ENCODE measurements at regions not wholly inside any gene's neighbourhood (a gene's known extent, or its start where the extent isn't known, plus 50 kb on each side); places are given as distances from the start of the nearest gene placed in this dataset.
A peak's percentile ranks its signal among the peaks of the same experiment; 100 is the strongest.

- TF ChIP-seq IRF1 (CRISPR knock-in tag; IDR thresholded peaks at IDR 0.05) (no peak), CREM (CRISPR knock-in tag; IDR thresholded peaks at IDR 0.05) (no peak), ARID4B (CRISPR knock-in tag; IDR thresholded peaks at IDR 0.05; ENCODE audit: borderline replicate concordance) (no peak), AFF4 (CRISPR knock-in tag; IDR thresholded peaks at IDR 0.05; ENCODE audit: borderline replicate concordance) (no peak), ZNF263 (CRISPR knock-in tag; IDR thresholded peaks at IDR 0.05; ENCODE audit: low read depth) (no peak), GRHL2 (CRISPR knock-in tag; IDR thresholded peaks at IDR 0.05; ENCODE audit: insufficient replicate concordance, severe bottlenecking) (no peak), JUN (CRISPR knock-in tag; IDR thresholded peaks at IDR 0.05) (no peak), SOX15 (CRISPR knock-in tag; IDR thresholded peaks at IDR 0.05) (no peak), CREB1 (CRISPR knock-in tag; IDR thresholded peaks at IDR 0.05) (no peak)
These were observed 2127.3 kb upstream of the WWC1 start (continued) for GRCh38 chr5:166163996-166164610.

- Mint-ChIP-seq H3K27ac (no peak overlapping the region), H3K4me3 (no peak overlapping the region), H3K4me1 (peaks cover 20% of the 10 kb centered on the region), H3K36me3 (no peaks in the 10 kb centered on the region), H3K9me3 (no peaks in the 10 kb centered on the region), H3K27me3 (ENCODE audit: low read depth) (no peaks in the 10 kb centered on the region)
- POLR2A ChIA-PET, result no interaction called here
- CTCF ChIA-PET, result no interaction called here
- ATAC-seq (peak; percentile 62; the same call in 1 of the 2 replicates), DNase-seq (ENCODE audit: low spot score) (peak; percentile 22)
- TF ChIP-seq CREM (CRISPR knock-in tag; IDR thresholded peaks at IDR 0.05) (0 out of 2 replicates have a peak, but pooled peaks have one; percentile 32), TCF7 (CRISPR knock-in tag; IDR thresholded peaks at IDR 0.05; ENCODE audit: low read depth) (no peak)
These were observed 2125.8 kb upstream of the WWC1 start for GRCh38 chr5:166165596-166165995.

GRCh38 chr5:166166071-166166470 is 2125.4 kb upstream of the WWC1 start:
- POLR2A ChIA-PET, result no interaction called here
- Mint-ChIP-seq H3K4me1 (peaks cover 20% of the 10 kb centered on the region), H3K27ac (no peak overlapping the region), H3K4me3 (no peak overlapping the region), H3K27me3 (ENCODE audit: low read depth) (no peaks in the 10 kb centered on the region), H3K9me3 (no peaks in the 10 kb centered on the region), H3K36me3 (no peaks in the 10 kb centered on the region)
- DNase-seq (ENCODE audit: low spot score), result no peak
- peak; percentile 51 for ATAC-seq
- CTCF ChIA-PET, result no interaction called here
- TF ChIP-seq FOXP4 (CRISPR knock-in tag; IDR thresholded peaks at IDR 0.05), result no peak
- TF ChIP-seq ESRRA (CRISPR knock-in tag; IDR thresholded peaks at IDR 0.05; ENCODE audit: borderline replicate concordance), result no peak
- no peak for TF ChIP-seq USF1 (CRISPR knock-in tag; IDR thresholded peaks at IDR 0.05)
- TF ChIP-seq ATF6 (CRISPR knock-in tag; IDR thresholded peaks at IDR 0.05), result no peak
- TF ChIP-seq GRHL2 (CRISPR knock-in tag; IDR thresholded peaks at IDR 0.05; ENCODE audit: insufficient replicate concordance, severe bottlenecking), result no peak
- no peak for TF ChIP-seq E2F5 (CRISPR knock-in tag; IDR thresholded peaks at IDR 0.05)
- TF ChIP-seq IRF2 (CRISPR knock-in tag; IDR thresholded peaks at IDR 0.05; ENCODE audit: borderline replicate concordance, low read depth), result no peak
- no peak for TF ChIP-seq NR3C1 (CRISPR knock-in tag; conservative IDR thresholded peaks at IDR 0.05; ENCODE audit: low read depth)
- TF ChIP-seq SOX15 (CRISPR knock-in tag; IDR thresholded peaks at IDR 0.05), result no peak
